C4-2B (cell line): ENCODE measurements at regions not wholly inside any gene's neighbourhood (a gene's known extent, or its start where the extent isn't known, plus 50 kb on each side); places are given as distances from the start of the nearest gene placed in this dataset.

ENCODE experiments used
- ZFX ChIP-seq: fragments of 450-650 bp; IDR thresholded peaks from 2 replicates; pipeline ENCODE4 v1.6.1; 2017
- TF ChIP-seq, protein P1 (sequence below): fragments of 450-650 bp; conservative IDR thresholded peaks from 2 replicates; pipeline ENCODE4 v1.5.1; 2017; ENCODE audit warnings: mild to moderate bottlenecking

GRCh38 chr1:4256351-4256750, 356.3 kb upstream of the C1orf174 start:
- TF ChIP-seq, protein P1, sequence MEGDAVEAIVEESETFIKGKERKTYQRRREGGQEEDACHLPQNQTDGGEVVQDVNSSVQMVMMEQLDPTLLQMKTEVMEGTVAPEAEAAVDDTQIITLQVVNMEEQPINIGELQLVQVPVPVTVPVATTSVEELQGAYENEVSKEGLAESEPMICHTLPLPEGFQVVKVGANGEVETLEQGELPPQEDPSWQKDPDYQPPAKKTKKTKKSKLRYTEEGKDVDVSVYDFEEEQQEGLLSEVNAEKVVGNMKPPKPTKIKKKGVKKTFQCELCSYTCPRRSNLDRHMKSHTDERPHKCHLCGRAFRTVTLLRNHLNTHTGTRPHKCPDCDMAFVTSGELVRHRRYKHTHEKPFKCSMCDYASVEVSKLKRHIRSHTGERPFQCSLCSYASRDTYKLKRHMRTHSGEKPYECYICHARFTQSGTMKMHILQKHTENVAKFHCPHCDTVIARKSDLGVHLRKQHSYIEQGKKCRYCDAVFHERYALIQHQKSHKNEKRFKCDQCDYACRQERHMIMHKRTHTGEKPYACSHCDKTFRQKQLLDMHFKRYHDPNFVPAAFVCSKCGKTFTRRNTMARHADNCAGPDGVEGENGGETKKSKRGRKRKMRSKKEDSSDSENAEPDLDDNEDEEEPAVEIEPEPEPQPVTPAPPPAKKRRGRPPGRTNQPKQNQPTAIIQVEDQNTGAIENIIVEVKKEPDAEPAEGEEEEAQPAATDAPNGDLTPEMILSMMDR, result no peak
- TF ChIP-seq ZFX, result no peak
